ENCODE measurements at regions not wholly inside any gene's neighbourhood (a gene's known extent, or its start where the extent isn't known, plus 50 kb on each side); places are given as distances from the start of the nearest gene placed in this dataset.

GRCh38 chr12:77153706-77154105 lies 88.3 kb upstream of the E2F7 start (continued):
- TF ChIP-seq AFF1 (IDR thresholded peaks at IDR 0.05; ENCODE audit: low read depth in 1 of 2, partially characterized antibody in 2 of 2), result no peak
- no peak for TF ChIP-seq PCBP1 (IDR thresholded peaks at IDR 0.05; ENCODE audit: low read depth, low read length, poor library complexity, severe bottlenecking)
- TF ChIP-seq HBP1 (CRISPR knock-in tag; IDR thresholded peaks at IDR 0.05), result no peak

GRCh38 chr12:77152623-77153193 lies 87.3 kb upstream of the E2F7 start:
- Histone ChIP-seq H3K4me1 (replicated peaks in 1 of 2; ENCODE audit: control insufficient read depth in 2 of 2, insufficient read depth in 2 of 2, low read length in 2 of 2) (no peaks in the 10 kb centered on the region), H3K9me1 (ENCODE audit: control insufficient read depth, insufficient read depth, low read length) (no peaks in the 10 kb centered on the region), H2AFZ (ENCODE audit: low read depth, low read length) (no peak overlapping the region), H4K20me1 (replicated peaks; ENCODE audit: control insufficient read depth, insufficient read depth, low read length) (no peaks in the 10 kb centered on the region), H3K4me3 (no peak overlapping the region), H3K79me2 (ENCODE audit: control insufficient read depth, insufficient read depth, low read length) (no peaks in the 10 kb centered on the region), H3K27ac (ENCODE audit: extremely low read depth, low read depth, low read length) (no peak overlapping the region), H3K36me3 (ENCODE audit: control insufficient read depth, insufficient read depth, low read length) (no peaks in the 10 kb centered on the region), H3K9me3 (replicated peaks; ENCODE audit: control insufficient read depth, insufficient read depth, low read depth, low read length) (no peaks in the 10 kb centered on the region), H3K4me2 (ENCODE audit: insufficient read depth, low read length) (no peak overlapping the region), H3K9ac (ENCODE audit: insufficient read depth in 1 of 2, low read depth in 2 of 2, low read length in 2 of 2) (no peak overlapping the region), H3K27me3 (ENCODE audit: control insufficient read depth in 2 of 2, insufficient read depth in 2 of 2, low read length in 2 of 2) (no peaks in the 10 kb centered on the region)
- 0% methylated on average over 2 of the region's 2 CpGs for WGBS (ENCODE audit: insufficient coverage, low coverage, missing lambda C conversion rate)
- ChIA-PET CTCF (ENCODE audit: low intra/inter-chr PET ratio) (no interaction called here), POLR2A (no interaction called here)
- intact Hi-C loops (cut with micrococcal nuclease) (no loop called here), in situ Hi-C loops (cut with MboI) (no loop called here)
- no peak for DNase-seq (ENCODE audit: extremely low read depth in 1 of 4, low spot score in 3 of 4)
- no TSS peak for BruUV-seq (replicated peaks)
- no peak for ATAC-seq
- no peak for FAIRE-seq
- TF ChIP-seq RAD21 (CRISPR knock-in tag; conservative IDR thresholded peaks at IDR 0.05 in 1 of 2, IDR thresholded peaks at IDR 0.05 in 1 of 2) (peak in 1 of 2 experiments; percentile 36; a peak in 1 of 4 replicates), ZNF316 (IDR thresholded peaks at IDR 0.05) (no peak)
